Stromal cell of bone marrow (primary cell): ENCODE measurements at regions not wholly inside any gene's neighbourhood (a gene's known extent, or its start where the extent isn't known, plus 50 kb on each side); places are given as distances from the start of the nearest gene placed in this dataset.
"Not testable (repeated sequence)": the region's sequence is repeated elsewhere in the genome, so short reads cannot be mapped to it uniquely, and the experiment has no call there.

Source experiments
- DNase-seq: peaks from one replicate; pipeline ENCODE4 v3.0.0-alpha.2; 2012; ENCODE audit warnings: low read depth

- no peak for DNase-seq
Observed at GRCh38 chr7:152949253-152949652, 189.7 kb downstream of the ACTR3B start.

DNA sequence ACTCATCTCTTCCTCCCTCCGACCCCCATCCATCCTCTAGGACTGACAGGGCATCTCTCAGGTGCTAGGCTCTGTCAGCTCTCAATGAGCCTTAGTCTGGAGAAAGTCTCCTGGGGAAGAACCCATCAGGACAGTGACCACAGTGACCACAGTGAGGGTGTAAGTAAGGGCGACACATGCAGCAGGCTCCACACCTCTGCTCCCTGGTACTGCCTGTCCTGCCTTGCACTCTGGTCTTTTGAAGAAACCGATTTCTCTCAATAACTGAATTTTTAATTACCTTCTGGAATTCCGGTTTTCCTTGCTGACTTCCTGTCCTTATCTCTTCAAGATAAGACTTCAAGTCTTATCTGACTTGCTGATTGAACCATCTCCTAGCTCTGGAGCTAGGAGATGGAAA is 190.2 kb downstream of the ACTR3B start:
- DNase-seq = no peak

DNA sequence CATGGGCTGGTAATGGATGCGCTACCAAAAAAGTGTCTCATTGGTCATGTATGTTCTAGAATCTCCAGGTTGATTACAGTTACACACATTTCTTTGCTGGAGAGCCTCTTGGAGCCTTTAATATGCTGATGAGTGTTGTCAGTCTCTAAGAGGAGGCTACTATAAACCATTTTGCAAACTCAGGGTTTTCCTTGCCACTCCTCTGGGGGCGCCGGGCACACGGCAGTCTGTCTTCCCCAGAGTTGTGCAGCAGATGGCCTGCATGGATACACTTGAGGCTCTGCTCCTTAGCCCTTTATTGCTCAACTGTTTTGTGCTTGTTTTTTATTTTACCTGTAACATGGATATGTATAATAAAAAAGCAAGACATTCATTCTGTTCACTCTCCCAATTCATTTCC is 196.5 kb downstream of the ACTR3B start:
- DNase-seq = no peak

DNA sequence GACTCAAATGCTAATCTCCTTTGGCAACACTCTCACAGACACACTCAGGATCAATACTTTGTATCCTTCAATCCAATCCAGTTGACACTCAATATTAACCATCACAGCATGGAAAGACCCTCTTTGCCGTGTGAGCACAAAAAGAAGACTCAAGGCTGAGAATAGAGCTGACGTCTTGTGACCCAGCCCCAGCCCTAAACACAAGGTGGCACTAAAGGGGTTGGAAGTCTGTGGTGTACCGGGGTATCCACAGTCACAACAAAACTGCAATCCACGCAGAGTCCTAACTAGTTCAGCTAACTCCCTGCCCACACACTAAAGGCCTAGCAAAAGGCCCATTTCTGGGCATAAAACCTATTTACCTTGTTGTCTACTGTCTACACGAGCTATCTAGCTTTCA is 200.1 kb downstream of the ACTR3B start:
- DNase-seq = no peak

DNA sequence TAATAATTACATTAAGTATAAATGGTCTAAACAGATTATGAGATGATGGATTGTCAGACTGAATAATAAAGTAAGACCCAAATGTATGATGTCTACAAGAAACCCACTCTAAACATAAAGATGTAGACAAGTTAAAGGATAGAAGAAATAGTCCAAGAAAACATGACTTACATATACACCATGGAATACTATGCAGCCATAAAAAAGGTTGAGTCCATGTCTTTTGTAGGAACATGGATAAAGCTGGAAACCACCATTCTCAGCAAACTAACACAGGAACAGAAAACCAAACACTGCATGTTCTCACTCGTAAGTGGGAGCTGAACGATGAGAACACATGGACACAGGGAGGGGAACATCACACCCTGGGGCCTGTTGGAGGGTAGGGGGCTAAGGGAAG is 202.2 kb downstream of the ACTR3B start:
- DNase-seq = not testable (repeated sequence)

- no peak for DNase-seq
Observed at GRCh38 chr7:152966189-152966588, 206.6 kb downstream of the ACTR3B start.

GRCh38 chr7:152967958-152968357 is 208.4 kb downstream of the ACTR3B start:
- no peak for DNase-seq

DNA sequence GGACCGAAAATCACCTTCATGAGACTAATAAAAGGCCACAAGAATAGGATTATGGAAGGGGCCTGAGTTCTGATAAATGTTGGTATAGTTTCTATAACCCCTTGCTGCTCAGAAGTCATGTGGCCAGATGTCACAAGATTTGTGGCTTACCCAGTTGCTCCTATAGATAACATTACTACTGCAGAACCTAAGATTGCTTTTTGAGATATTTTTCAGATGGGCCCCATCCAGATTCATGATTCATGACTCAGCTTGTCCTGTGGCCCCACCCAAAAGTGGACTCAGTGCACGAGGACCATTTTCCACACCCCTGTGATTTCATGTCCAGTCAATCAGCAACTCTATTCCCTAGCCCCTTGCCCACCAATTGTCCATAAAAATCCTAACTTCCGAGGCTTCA is 209.0 kb downstream of the ACTR3B start:
- DNase-seq = no peak

DNA sequence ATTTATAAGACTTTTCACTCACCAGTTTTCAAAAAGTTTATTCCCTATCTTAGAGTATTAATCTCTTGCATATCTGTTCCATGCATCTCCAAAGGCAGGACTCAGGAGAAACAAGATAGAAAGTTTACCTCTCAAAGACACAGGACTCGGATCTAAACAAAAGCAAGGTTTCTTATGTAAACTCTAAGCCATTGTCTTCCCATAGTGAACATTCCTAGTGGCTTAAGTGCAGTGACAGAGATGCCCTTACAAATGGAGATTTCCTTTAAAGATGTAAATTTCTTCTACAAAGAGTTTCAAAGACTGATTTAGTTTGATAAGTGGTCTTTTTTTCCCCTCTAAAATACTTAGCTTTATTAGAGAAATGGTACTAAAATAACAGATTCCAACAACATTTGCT is 209.8 kb downstream of the ACTR3B start:
- DNase-seq = no peak

- DNase-seq = no peak
Observed at GRCh38 chr7:152969839-152970238, 210.3 kb downstream of the ACTR3B start.

- DNase-seq = no peak
Observed at GRCh38 chr7:152970481-152970880, 210.9 kb downstream of the ACTR3B start.

DNA sequence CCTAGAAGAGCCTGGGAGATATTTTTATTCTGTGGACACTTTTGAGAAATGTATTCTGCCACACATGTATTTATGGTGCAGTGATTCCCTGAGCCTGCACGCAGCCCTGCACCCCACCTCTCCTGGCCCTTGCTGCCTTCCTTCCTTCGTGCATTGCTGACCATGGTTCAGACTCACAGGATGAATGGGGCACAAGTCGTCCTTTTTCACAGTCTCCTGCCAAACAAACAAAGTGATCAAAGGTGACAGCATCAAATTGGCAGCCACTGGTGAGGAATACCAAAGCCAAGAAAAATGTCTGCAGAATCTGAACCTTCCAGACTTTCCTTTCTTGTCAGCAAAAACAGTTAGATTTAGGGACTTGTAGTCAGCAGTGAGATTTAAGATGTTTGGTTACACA is 215.0 kb downstream of the ACTR3B start:
- no peak for DNase-seq

- DNase-seq = no peak
Observed at GRCh38 chr7:152975076-152975475, 215.5 kb downstream of the ACTR3B start.

GRCh38 chr7:152979376-152979775 is 219.8 kb downstream of the ACTR3B start:
- DNase-seq = no peak

- no peak for DNase-seq
Observed at GRCh38 chr7:152984421-152984820, 224.9 kb downstream of the ACTR3B start.

DNA sequence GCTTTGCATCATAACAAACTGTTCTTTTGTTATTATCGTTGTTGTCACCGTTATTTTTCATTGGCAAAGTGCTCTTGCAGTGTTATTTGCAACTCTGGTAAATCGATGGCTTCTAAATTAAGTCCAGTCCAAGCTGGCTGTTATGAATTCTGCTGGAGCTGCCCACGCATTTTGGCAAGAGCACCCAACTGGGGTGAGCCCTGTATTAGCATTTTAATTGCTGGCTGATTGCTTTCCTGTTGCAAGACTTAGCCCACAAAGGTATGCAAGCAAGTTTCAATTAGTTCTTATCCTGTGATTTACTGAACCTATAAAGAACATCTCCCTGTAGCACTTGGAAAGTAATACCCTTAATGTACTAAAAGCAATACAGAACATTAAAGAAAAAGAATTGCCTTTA is 226.8 kb downstream of the ACTR3B start:
- no peak for DNase-seq

- DNase-seq = no peak
Observed at GRCh38 chr7:152987656-152988055, 228.1 kb downstream of the ACTR3B start.

DNA sequence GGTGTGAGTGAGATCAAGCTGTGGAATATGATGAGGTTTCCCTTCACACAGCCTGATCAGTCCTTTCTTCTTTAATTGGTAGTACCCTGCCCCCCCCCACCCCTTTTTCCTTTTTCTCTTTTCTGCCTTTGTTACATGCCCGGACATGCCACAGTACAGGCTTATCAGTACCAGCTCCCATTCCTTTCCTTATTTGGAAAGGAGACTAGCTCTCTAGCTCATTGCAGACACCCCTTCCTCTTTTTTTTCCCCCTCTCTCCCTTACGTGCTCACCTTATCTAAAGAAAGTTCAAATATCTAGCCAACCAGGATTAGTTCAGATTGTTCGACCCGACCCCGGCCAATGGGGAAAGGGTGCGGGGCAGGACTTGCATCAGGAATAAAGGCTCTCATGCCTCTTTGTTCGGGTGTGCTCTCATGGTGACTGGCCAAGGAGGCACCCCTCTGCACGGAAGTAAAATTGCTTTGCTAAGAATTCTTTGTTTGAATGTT is 230.4 kb downstream of the ACTR3B start:
- no peak for DNase-seq

DNA sequence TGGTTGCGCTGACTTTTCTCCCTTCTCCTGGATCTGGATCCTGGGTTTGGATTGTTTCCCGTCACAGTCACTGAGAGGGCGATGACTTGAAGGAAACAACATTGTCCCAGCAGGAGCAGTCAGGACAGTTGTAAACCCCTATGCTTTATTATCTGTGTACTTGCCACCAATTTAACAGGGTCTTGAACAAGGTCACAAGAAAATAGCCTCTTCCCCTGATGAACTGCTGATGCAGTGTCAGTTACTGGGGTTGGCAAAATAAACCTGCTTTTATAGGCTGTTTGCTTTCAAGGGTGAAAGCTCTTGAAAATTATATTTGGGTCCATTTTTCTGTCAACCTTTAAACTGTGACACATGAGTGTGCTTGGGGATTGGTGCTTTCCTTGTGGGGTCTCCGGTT is 238.9 kb downstream of the ACTR3B start:
- DNase-seq = no peak

- no peak for DNase-seq
Observed at GRCh38 chr7:153002115-153002514, 242.6 kb downstream of the ACTR3B start.

GRCh38 chr7:153002572-153002971 is 243.0 kb downstream of the ACTR3B start:
- no peak for DNase-seq

GRCh38 chr7:153004341-153004740 is 244.8 kb downstream of the ACTR3B start:
- no peak for DNase-seq

- no peak for DNase-seq
Observed at GRCh38 chr7:153005750-153006435, 246.3 kb downstream of the ACTR3B start.

- no peak for DNase-seq
Observed at GRCh38 chr7:153006452-153006851, 246.9 kb downstream of the ACTR3B start.
